ENCODE measurements at regions not wholly inside any gene's neighbourhood (a gene's known extent, or its start where the extent isn't known, plus 50 kb on each side); places are given as distances from the start of the nearest gene placed in this dataset.
"Not testable (repeated sequence)": the region's sequence is repeated elsewhere in the genome, so short reads cannot be mapped to it uniquely, and the experiment has no call there.

GRCh38 chr2:111344590-111344989 lies 223.9 kb downstream of the BCL2L11 start:
- 86% methylated on average over 2 of the region's 2 CpGs; no CpG with 5 or more reads in 1 of the 2 experiments for WGBS, 2 experiments (ENCODE audit: extremely low coverage in 1 of 2, insufficient coverage in 1 of 2, insufficient read length in 1 of 2, insufficient replicate concordance in 2 of 2, low coverage in 1 of 2, low lambda C conversion rate in 2 of 2, missing lambda C conversion rate in 1 of 2)
- H2BK12ac ChIP-seq (ENCODE audit: low read depth, low read length); H3K4me1 ChIP-seq (replicated peaks in 1 of 4; ENCODE audit: control insufficient read depth in 3 of 4, insufficient read depth in 4 of 4, low read length in 3 of 4): not testable (repeated sequence)

DNA sequence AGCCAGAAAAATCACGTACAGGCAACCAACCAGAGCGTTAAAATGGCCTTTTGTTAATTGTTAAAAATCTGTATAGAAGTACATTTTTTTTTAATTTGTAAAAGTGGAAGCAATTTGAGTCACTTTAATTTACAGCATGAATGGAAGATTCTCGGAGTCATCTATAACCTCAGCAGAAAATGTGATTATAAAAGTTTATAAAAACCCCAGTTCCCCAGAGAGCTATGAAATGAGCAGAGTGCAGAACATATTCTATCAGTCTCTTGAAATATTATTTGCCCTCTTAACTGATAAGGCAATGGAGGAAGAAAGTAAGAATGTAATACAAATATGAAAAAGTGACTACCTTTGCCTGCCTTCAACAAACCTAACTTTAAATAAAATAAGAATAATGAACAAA lies 224.7 kb downstream of the BCL2L11 start:
- 81% methylated on average over 1 of the region's 3 CpGs; no CpG with 5 or more reads in 1 of the 2 experiments for WGBS, 2 experiments (ENCODE audit: extremely low coverage in 1 of 2, insufficient coverage in 1 of 2, insufficient read length in 1 of 2, insufficient replicate concordance in 2 of 2, low coverage in 1 of 2, low lambda C conversion rate in 2 of 2, missing lambda C conversion rate in 1 of 2)
- H2BK20ac ChIP-seq (ENCODE audit: low read length); H3K23me2 ChIP-seq (ENCODE audit: low read depth, low read length); H3K4me2 ChIP-seq (ENCODE audit: insufficient read depth in 1 of 2, low read depth in 2 of 2, low read length in 2 of 2); H3K27ac ChIP-seq (ENCODE audit: low read depth, low read length); H3K27me3 ChIP-seq (replicated peaks in 1 of 4; ENCODE audit: control insufficient read depth in 3 of 4, extremely low read depth in 1 of 4, insufficient read depth in 3 of 4, low read length in 3 of 4); H3K56ac ChIP-seq (replicated peaks; ENCODE audit: insufficient read length, low read depth, low read length); H4K91ac ChIP-seq (replicated peaks; ENCODE audit: insufficient read length, low read length); H2AFZ ChIP-seq (ENCODE audit: low read length); FAIRE-seq; H2BK15ac ChIP-seq (ENCODE audit: low read length); CTCF ChIA-PET (ENCODE audit: partially characterized antibody); H3K4ac ChIP-seq (replicated peaks; ENCODE audit: insufficient read length, low read depth, low read length); H3K79me1 ChIP-seq (ENCODE audit: low read depth, low read length); POLR2A ChIA-PET (ENCODE audit: partially characterized antibody); H4K5ac ChIP-seq (ENCODE audit: insufficient read length, low read depth, low read length); H2BK120ac ChIP-seq (replicated peaks; ENCODE audit: low read depth, low read length); H3K36me3 ChIP-seq (ENCODE audit: control insufficient read depth in 2 of 4, insufficient read depth in 4 of 4, low read length in 3 of 4); H3K4me1 ChIP-seq (replicated peaks in 1 of 4; ENCODE audit: control insufficient read depth in 3 of 4, insufficient read depth in 4 of 4, low read length in 3 of 4); DNase-seq (ENCODE audit: low read depth in 1 of 2, low spot score in 2 of 2); H2BK12ac ChIP-seq (ENCODE audit: low read depth, low read length); H3K14ac ChIP-seq (ENCODE audit: insufficient read length); H3K9me3 ChIP-seq (ENCODE audit: insufficient read depth in 2 of 2, low read depth in 1 of 2, low read length in 1 of 2); H2BK5ac ChIP-seq (ENCODE audit: low read depth, low read length); H2AK5ac ChIP-seq (ENCODE audit: low read depth, low read length); H3K18ac ChIP-seq (ENCODE audit: extremely low read depth, low read length); H3K23ac ChIP-seq (ENCODE audit: insufficient read length); H3K9ac ChIP-seq (replicated peaks in 1 of 4; ENCODE audit: extremely low read depth in 1 of 4, low read depth in 3 of 4, low read length in 3 of 4); H4K20me1 ChIP-seq (replicated peaks in 1 of 2; ENCODE audit: control insufficient read depth in 1 of 2, insufficient read depth in 2 of 2, low read length in 2 of 2); H4K8ac ChIP-seq (ENCODE audit: extremely low read depth, insufficient read depth, low read length); H3K79me2 ChIP-seq (ENCODE audit: control insufficient read depth in 1 of 2, insufficient read depth in 2 of 2, low read length in 2 of 2); H3K4me3 ChIP-seq (ENCODE audit: extremely low read depth in 1 of 4, insufficient read depth in 2 of 4, low read depth in 3 of 4, low read length in 4 of 4): not testable (repeated sequence)

More at GRCh38 chr2:111344590-111344989, 223.9 kb downstream of the BCL2L11 start:
- H3K14ac ChIP-seq (ENCODE audit: insufficient read length); H2BK5ac ChIP-seq (ENCODE audit: low read depth, low read length); H2AK5ac ChIP-seq (ENCODE audit: low read depth, low read length); POLR2A ChIA-PET (ENCODE audit: partially characterized antibody); H3K79me1 ChIP-seq (ENCODE audit: low read depth, low read length); FAIRE-seq; H3K9me3 ChIP-seq (ENCODE audit: insufficient read depth in 2 of 2, low read depth in 1 of 2, low read length in 1 of 2); H2AFZ ChIP-seq (ENCODE audit: low read length); H4K91ac ChIP-seq (replicated peaks; ENCODE audit: insufficient read length, low read length); H4K20me1 ChIP-seq (replicated peaks in 1 of 2; ENCODE audit: control insufficient read depth in 1 of 2, insufficient read depth in 2 of 2, low read length in 2 of 2); CTCF ChIA-PET (ENCODE audit: partially characterized antibody); H3K79me2 ChIP-seq (ENCODE audit: control insufficient read depth in 1 of 2, insufficient read depth in 2 of 2, low read length in 2 of 2); H3K23ac ChIP-seq (ENCODE audit: insufficient read length); H3K27ac ChIP-seq (ENCODE audit: low read depth, low read length); H2BK20ac ChIP-seq (ENCODE audit: low read length); H4K5ac ChIP-seq (ENCODE audit: insufficient read length, low read depth, low read length); H2BK15ac ChIP-seq (ENCODE audit: low read length); H4K8ac ChIP-seq (ENCODE audit: extremely low read depth, insufficient read depth, low read length); H3K4me3 ChIP-seq (ENCODE audit: extremely low read depth in 1 of 4, insufficient read depth in 2 of 4, low read depth in 3 of 4, low read length in 4 of 4); H3K4ac ChIP-seq (replicated peaks; ENCODE audit: insufficient read length, low read depth, low read length); H3K4me2 ChIP-seq (ENCODE audit: insufficient read depth in 1 of 2, low read depth in 2 of 2, low read length in 2 of 2); H3K36me3 ChIP-seq (ENCODE audit: control insufficient read depth in 2 of 4, insufficient read depth in 4 of 4, low read length in 3 of 4); H3K56ac ChIP-seq (replicated peaks; ENCODE audit: insufficient read length, low read depth, low read length); DNase-seq (ENCODE audit: low read depth in 1 of 2, low spot score in 2 of 2); H2BK120ac ChIP-seq (replicated peaks; ENCODE audit: low read depth, low read length); H3K27me3 ChIP-seq (replicated peaks in 1 of 4; ENCODE audit: control insufficient read depth in 3 of 4, extremely low read depth in 1 of 4, insufficient read depth in 3 of 4, low read length in 3 of 4); H3K23me2 ChIP-seq (ENCODE audit: low read depth, low read length); H3K9ac ChIP-seq (replicated peaks in 1 of 4; ENCODE audit: extremely low read depth in 1 of 4, low read depth in 3 of 4, low read length in 3 of 4); H3K18ac ChIP-seq (ENCODE audit: extremely low read depth, low read length): not testable (repeated sequence)

Data from H1 (cell line).